ENCODE measurements at regions not wholly inside any gene's neighbourhood (a gene's known extent, or its start where the extent isn't known, plus 50 kb on each side); places are given as distances from the start of the nearest gene placed in this dataset.
A peak's percentile ranks its signal among the peaks of the same experiment; 100 is the strongest.

- TF ChIP-seq CTCF (IDR thresholded peaks at IDR 0.05; ENCODE audit: poor library complexity, severe bottlenecking): no peak
- peak; percentile 85 for ATAC-seq (ENCODE audit: low read depth)
- peaks cover 26% of the 10 kb centered on the region for H3K4me1 ChIP-seq (ENCODE audit: insufficient read depth, poor library complexity, severe bottlenecking)
- no peak for DNase-seq (ENCODE audit: low spot score)
- no peaks in the 10 kb centered on the region for H3K9me3 ChIP-seq (ENCODE audit: severe bottlenecking)
- no peaks in the 10 kb centered on the region for H3K36me3 ChIP-seq (ENCODE audit: low read depth)
- no peak overlapping the region for H3K4me3 ChIP-seq (ENCODE audit: severe bottlenecking)
- H3K27ac ChIP-seq (ENCODE audit: poor library complexity, severe bottlenecking): peak overlapping the region; percentile 50
- H3K27me3 ChIP-seq (ENCODE audit: insufficient read depth, poor library complexity, severe bottlenecking): no peaks in the 10 kb centered on the region
These were observed 246.9 kb upstream of the GAS1 start for GRCh38 chr9:87193925-87194868.

- no peak overlapping the region for H3K4me3 ChIP-seq (ENCODE audit: severe bottlenecking)
- no peak for DNase-seq (ENCODE audit: low spot score)
- H3K27ac ChIP-seq (ENCODE audit: poor library complexity, severe bottlenecking): peak overlapping the region; percentile 50
- H3K27me3 ChIP-seq (ENCODE audit: insufficient read depth, poor library complexity, severe bottlenecking): no peaks in the 10 kb centered on the region
- peak; percentile 53; the same call in 2 of the 3 replicates for ATAC-seq (ENCODE audit: low read depth)
- H3K9me3 ChIP-seq (ENCODE audit: severe bottlenecking): no peaks in the 10 kb centered on the region
- TF ChIP-seq CTCF (IDR thresholded peaks at IDR 0.05; ENCODE audit: poor library complexity, severe bottlenecking): no peak
- H3K4me1 ChIP-seq (ENCODE audit: insufficient read depth, poor library complexity, severe bottlenecking): peaks cover 26% of the 10 kb centered on the region
- no peaks in the 10 kb centered on the region for H3K36me3 ChIP-seq (ENCODE audit: low read depth)
These were observed 248.0 kb upstream of the GAS1 start for GRCh38 chr9:87195306-87195705.

- Histone ChIP-seq H3K36me3 (ENCODE audit: low read depth) (no peaks in the 10 kb centered on the region), H3K9me3 (ENCODE audit: severe bottlenecking) (no peaks in the 10 kb centered on the region), H3K27ac (ENCODE audit: poor library complexity, severe bottlenecking) (no peak overlapping the region), H3K4me1 (ENCODE audit: insufficient read depth, poor library complexity, severe bottlenecking) (peaks cover 26% of the 10 kb centered on the region), H3K27me3 (ENCODE audit: insufficient read depth, poor library complexity, severe bottlenecking) (no peaks in the 10 kb centered on the region), H3K4me3 (ENCODE audit: severe bottlenecking) (no peak overlapping the region)
- ATAC-seq (ENCODE audit: low read depth) (no peak), DNase-seq (ENCODE audit: low spot score) (no peak)
- TF ChIP-seq CTCF (IDR thresholded peaks at IDR 0.05; ENCODE audit: poor library complexity, severe bottlenecking): no peak
These were observed 250.2 kb upstream of the GAS1 start for GRCh38 chr9:87197349-87198130.

- Histone ChIP-seq H3K4me3 (ENCODE audit: severe bottlenecking) (no peak overlapping the region), H3K4me1 (ENCODE audit: insufficient read depth, poor library complexity, severe bottlenecking) (peaks cover 19% of the 10 kb centered on the region), H3K9me3 (ENCODE audit: severe bottlenecking) (no peaks in the 10 kb centered on the region), H3K27me3 (ENCODE audit: insufficient read depth, poor library complexity, severe bottlenecking) (no peaks in the 10 kb centered on the region), H3K27ac (ENCODE audit: poor library complexity, severe bottlenecking) (no peak overlapping the region), H3K36me3 (ENCODE audit: low read depth) (no peaks in the 10 kb centered on the region)
- TF ChIP-seq CTCF (IDR thresholded peaks at IDR 0.05; ENCODE audit: poor library complexity, severe bottlenecking): no peak
- no peak for ATAC-seq (ENCODE audit: low read depth)
- DNase-seq (ENCODE audit: low spot score): no peak
These were observed 251.4 kb upstream of the GAS1 start for GRCh38 chr9:87198716-87199115.

Measured in RWPE2 (cell line).